H1 (cell line): ENCODE measurements at regions not wholly inside any gene's neighbourhood (a gene's known extent, or its start where the extent isn't known, plus 50 kb on each side); places are given as distances from the start of the nearest gene placed in this dataset.

Experiments used
- HDAC6 ChIP-seq: IDR thresholded peaks from one replicate; pipeline ENCODE4 v1.7.1; 2012; ENCODE audit warnings: low read depth, mild to moderate bottlenecking, inconsistent platforms, low read length, moderate library complexity
- KDM1A ChIP-seq: fragments of 200-600, 300-600 bp; sonication (generic); IDR thresholded peaks from 2 replicates; pipeline ENCODE4 v1.7.1; 2016; ENCODE audit warnings: mild to moderate bottlenecking, low read length, borderline replicate concordance
- NANOG ChIP-seq: IDR thresholded peaks from 2 replicates; pipeline ENCODE4 v1.6.1; 2011; ENCODE audit warnings: low read length, low read depth, mild to moderate bottlenecking, inconsistent platforms; ENCODE audit not compliant: insufficient read depth, poor library complexity, severe bottlenecking
- NRF1 ChIP-seq: IDR thresholded peaks from 2 replicates; pipeline ENCODE4 v1.6.1; 2011; ENCODE audit warnings: mild to moderate bottlenecking, low read depth, low read length, improper control_type of control experiment
- SIN3A ChIP-seq, 2 experiments: IDR thresholded peaks in 1 of 2; conservative IDR thresholded peaks in 1 of 2; 2 replicates each; pipeline ENCODE4 v1.6.1; 2011 to 2012; ENCODE audit warnings: low read length in 2 of 2, improper control_type of control experiment in 1 of 2, low read depth in 1 of 2, mild to moderate bottlenecking in 1 of 2
- SRF ChIP-seq: IDR thresholded peaks from 2 replicates; pipeline ENCODE4 v1.6.1; 2011; ENCODE audit warnings: mild to moderate bottlenecking, low read depth, low read length, moderate library complexity

- TF ChIP-seq NRF1, result no peak
- TF ChIP-seq KDM1A, result no peak
- TF ChIP-seq NANOG, result no peak
- TF ChIP-seq SRF, result no peak
- no peak for TF ChIP-seq HDAC6
- TF ChIP-seq SIN3A (conservative IDR thresholded peaks at IDR 0.05 in 1 of 2, IDR thresholded peaks at IDR 0.05 in 1 of 2; ENCODE audit: low read depth in 1 of 2, low read length in 2 of 2), result no peak
Observed at GRCh38 chr1:163657719-163658118, 336.0 kb downstream of the NUF2 start (continued).
